ENCODE measurements at regions not wholly inside any gene's neighbourhood (a gene's known extent, or its start where the extent isn't known, plus 50 kb on each side); places are given as distances from the start of the nearest gene placed in this dataset.

- 40 to 86% (median 76%) methylated on average over 1 to 3 of the region's 3 CpGs; no CpG with 5 or more reads in 3 of the 10 experiments for WGBS, 10 experiments
- in situ Hi-C loops (cut with MboI; ENCODE audit: low pct_unique_long_range_greater_than_20kb in 2 of 9, low sequenced_read_pairs in 9 of 9, unreplicated experiment in 9 of 9), result no loop called here
- Histone ChIP-seq H3K4me1 (replicated peaks in 1 of 2) (no peaks in the 10 kb centered on the region), H3K4me3 (no peak overlapping the region), H3K27ac (no peak overlapping the region)
- no peak for ATAC-seq (replicated peaks in 6 of 8)
Observed at GRCh38 chr2:18907937-18908336, 318.6 kb upstream of the NT5C1B start.

- no peak overlapping the region for H3K27ac ChIP-seq
- no peak for ATAC-seq (replicated peaks in 6 of 8)
- no peaks in the 10 kb centered on the region for H3K4me1 ChIP-seq (replicated peaks in 1 of 2)
- 46 to 100% (median 64%) methylated on average over 1 to 2 of the region's 2 CpGs; no CpG with 5 or more reads in 2 of the 10 experiments for WGBS, 10 experiments
- in situ Hi-C loops (cut with MboI; ENCODE audit: low pct_unique_long_range_greater_than_20kb in 2 of 9, low sequenced_read_pairs in 9 of 9, unreplicated experiment in 9 of 9), result no loop called here
- no peak overlapping the region for H3K4me3 ChIP-seq
Observed at GRCh38 chr2:18907508-18907907, 318.1 kb upstream of the NT5C1B start.

DNA sequence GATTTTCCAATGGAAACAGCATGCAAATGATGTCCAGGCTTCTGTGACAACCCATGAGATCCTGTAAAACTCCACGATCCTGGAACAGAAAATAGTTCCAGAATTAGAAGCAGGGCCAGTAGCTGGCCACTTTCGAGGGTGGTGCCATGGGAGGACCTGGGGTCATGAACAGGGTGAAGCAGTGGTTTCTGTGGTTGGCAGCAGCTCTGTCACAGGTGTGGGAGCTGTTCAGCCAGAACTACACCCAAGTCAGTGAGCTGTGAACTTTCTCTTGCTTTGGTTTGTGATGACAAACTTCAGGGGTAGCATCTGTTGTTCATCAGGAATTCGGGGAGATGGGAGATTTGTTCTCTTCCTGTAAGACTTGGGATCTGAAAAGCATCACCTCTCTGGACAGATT lies 314.4 kb upstream of the NT5C1B start:
- no peak overlapping the region for H3K4me3 ChIP-seq
- in situ Hi-C loops (cut with MboI; ENCODE audit: low pct_unique_long_range_greater_than_20kb in 2 of 9, low sequenced_read_pairs in 9 of 9, unreplicated experiment in 9 of 9), result no loop called here
- 20 to 88% (median 50%) methylated on average over 1 to 3 of the region's 3 CpGs; no CpG with 5 or more reads in 3 of the 10 experiments for WGBS, 10 experiments
- H3K4me1 ChIP-seq (replicated peaks in 1 of 2), result no peaks in the 10 kb centered on the region
- ATAC-seq (replicated peaks in 6 of 8), result peak in 1 of 8 experiments; percentile 66
- H3K27ac ChIP-seq, result no peak overlapping the region

DNA sequence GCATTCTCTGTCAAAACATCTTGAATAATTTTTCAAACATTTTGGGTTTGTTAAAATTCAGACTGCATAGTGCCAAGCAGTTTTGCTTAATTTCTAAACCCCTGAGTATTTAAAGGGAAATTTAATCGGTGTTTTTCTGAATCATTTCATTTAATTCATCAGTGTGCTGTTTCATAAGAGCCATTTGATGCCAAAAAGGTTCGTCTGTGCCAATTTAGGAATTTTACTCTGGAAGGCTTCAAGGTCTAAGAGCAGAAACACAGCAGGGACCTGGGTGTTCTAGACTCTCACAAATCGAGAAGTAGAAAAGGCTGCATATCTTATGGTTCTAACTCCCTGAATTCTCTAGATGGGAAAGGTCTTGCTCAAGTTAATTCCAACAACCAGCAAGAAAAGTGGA lies 311.9 kb upstream of the NT5C1B start:
- no peak for ATAC-seq (replicated peaks in 6 of 8)
- in situ Hi-C loops (cut with MboI; ENCODE audit: low pct_unique_long_range_greater_than_20kb in 2 of 9, low sequenced_read_pairs in 9 of 9, unreplicated experiment in 9 of 9), result no loop called here
- 11 to 89% (median 62%) methylated on average over 1 to 3 of the region's 3 CpGs for WGBS, 10 experiments
- no peak overlapping the region for H3K27ac ChIP-seq
- H3K4me1 ChIP-seq (replicated peaks in 1 of 2), result no peaks in the 10 kb centered on the region
- H3K4me3 ChIP-seq, result no peak overlapping the region

- no peak for ATAC-seq (replicated peaks in 6 of 8)
- no peak overlapping the region for H3K27ac ChIP-seq
- in situ Hi-C loops (cut with MboI; ENCODE audit: low pct_unique_long_range_greater_than_20kb in 2 of 9, low sequenced_read_pairs in 9 of 9, unreplicated experiment in 9 of 9), result no loop called here
- no peaks in the 10 kb centered on the region for H3K4me1 ChIP-seq (replicated peaks in 1 of 2)
- no peak overlapping the region for H3K4me3 ChIP-seq
Observed at GRCh38 chr2:18900691-18901141, 311.3 kb upstream of the NT5C1B start.

- WGBS, 10 experiments, result 61 to 100% (median 80%) methylated on average over 1 to 3 of the region's 3 CpGs; no CpG with 5 or more reads in 6 of the 10 experiments
- ATAC-seq (replicated peaks in 6 of 8), result no peak
- no peak overlapping the region for H3K27ac ChIP-seq
- H3K4me1 ChIP-seq (replicated peaks in 1 of 2), result no peaks in the 10 kb centered on the region
- in situ Hi-C loops (cut with MboI; ENCODE audit: low pct_unique_long_range_greater_than_20kb in 2 of 9, low sequenced_read_pairs in 9 of 9, unreplicated experiment in 9 of 9), result loop anchor here in 1 of 9 experiments (25.0 kb wide), 1 partner anchor 463 kb away; the partner anchor contains the start of gene OSR1
- no peak overlapping the region for H3K4me3 ChIP-seq
Observed at GRCh38 chr2:18899725-18900124, 310.4 kb upstream of the NT5C1B start.

DNA sequence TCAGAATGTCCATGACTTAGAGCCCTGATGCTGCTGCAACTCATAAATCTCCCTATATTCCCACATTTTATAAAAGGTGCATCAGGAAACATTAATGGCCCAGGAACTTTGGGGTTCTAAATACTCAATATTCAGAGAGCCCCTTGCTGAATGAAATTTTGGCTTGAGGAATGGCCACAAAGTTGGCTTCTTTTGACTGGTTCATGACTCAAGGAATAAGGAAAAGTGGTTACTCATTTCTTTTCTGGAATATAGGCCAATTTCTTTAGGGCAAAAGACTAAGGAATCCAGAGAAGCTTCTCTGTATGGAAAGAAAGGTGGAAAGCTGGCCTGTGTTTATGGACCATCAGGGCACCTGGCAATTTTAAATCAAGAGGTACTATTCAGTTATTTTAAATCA lies 308.9 kb upstream of the NT5C1B start:
- in situ Hi-C loops (cut with MboI; ENCODE audit: low pct_unique_long_range_greater_than_20kb in 2 of 9, low sequenced_read_pairs in 9 of 9, unreplicated experiment in 9 of 9), result loop anchor here in 1 of 9 experiments (25.0 kb wide), 1 partner anchor 464 kb away; the partner anchor contains the start of gene OSR1
- no peaks in the 10 kb centered on the region for H3K4me1 ChIP-seq (replicated peaks in 1 of 2)
- H3K27ac ChIP-seq, result no peak overlapping the region
- no peak overlapping the region for H3K4me3 ChIP-seq
- ATAC-seq (replicated peaks in 6 of 8), result no peak

GRCh38 chr2:18896125-18896764 lies 306.9 kb upstream of the NT5C1B start:
- 0 to 88% (median 38%) methylated on average over 1 to 2 of the region's 2 CpGs; no CpG with 5 or more reads in 1 of the 10 experiments for WGBS, 10 experiments
- in situ Hi-C loops (cut with MboI; ENCODE audit: low pct_unique_long_range_greater_than_20kb in 2 of 9, low sequenced_read_pairs in 9 of 9, unreplicated experiment in 9 of 9), result loop anchor here in 1 of 9 experiments (25.0 kb wide), 1 partner anchor 466 kb away; the partner anchor contains the start of gene OSR1
- H3K27ac ChIP-seq, result no peak overlapping the region
- no peak overlapping the region for H3K4me3 ChIP-seq
- H3K4me1 ChIP-seq (replicated peaks in 1 of 2), result no peaks in the 10 kb centered on the region
- peak in 3 of 8 experiments; percentile 89 to 94 (median 93) for ATAC-seq (replicated peaks in 6 of 8)

DNA sequence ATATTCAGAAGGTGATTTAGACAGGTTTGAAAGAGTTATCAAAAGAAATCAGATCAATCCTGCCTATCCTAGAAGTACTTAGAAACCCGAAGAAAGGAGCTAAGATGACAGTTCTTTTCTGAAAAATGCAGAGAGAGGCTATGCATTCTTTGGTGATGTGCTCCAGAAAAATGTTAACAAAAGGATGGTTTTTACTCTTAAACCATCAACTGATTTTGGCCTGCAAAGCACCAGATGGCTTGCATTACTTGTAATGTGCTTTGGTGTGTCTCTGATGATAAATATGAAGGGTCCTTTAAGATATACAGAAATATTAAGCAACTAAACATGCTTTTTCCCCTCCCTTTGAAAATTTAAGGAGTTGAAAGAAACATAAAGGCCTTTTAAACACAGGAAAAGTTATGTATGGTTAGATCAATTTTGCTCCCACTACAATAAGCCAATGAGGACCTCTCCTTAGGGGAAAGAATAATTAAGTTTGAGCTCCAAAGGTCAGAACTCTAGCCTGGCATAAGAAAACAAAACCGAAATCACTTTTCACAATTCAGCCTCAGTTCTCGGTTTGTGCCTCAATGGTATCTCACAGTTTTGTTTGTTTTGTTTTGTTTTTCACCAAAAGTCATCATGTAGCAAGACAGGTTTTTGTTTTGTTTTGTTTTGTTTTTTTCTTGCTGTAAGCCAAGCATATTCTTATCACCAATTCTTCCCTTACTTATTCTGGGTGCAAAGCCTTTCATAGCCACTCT lies 302.4 kb upstream of the NT5C1B start:
- Histone ChIP-seq H3K4me3 (no peak overlapping the region), H3K4me1 (replicated peaks in 1 of 2) (no peaks in the 10 kb centered on the region), H3K27ac (no peak overlapping the region)
- 47 to 100% (median 87%) methylated on average over 1 to 3 of the region's 3 CpGs for WGBS, 10 experiments
- in situ Hi-C loops (cut with MboI; ENCODE audit: low pct_unique_long_range_greater_than_20kb in 2 of 9, low sequenced_read_pairs in 9 of 9, unreplicated experiment in 9 of 9), result loop anchor here in 1 of 9 experiments (25.0 kb wide), 1 partner anchor 471 kb away; the partner anchor contains the start of gene OSR1
- ATAC-seq (replicated peaks in 6 of 8), result no peak

- H3K27ac ChIP-seq, result no peak overlapping the region
- 0 to 85% (median 50%) methylated on average over 1 to 5 of the region's 5 CpGs; no CpG with 5 or more reads in 1 of the 10 experiments for whole genome bisulfite sequencing, 10 experiments
- peak in 1 of 8 experiments; percentile 38 for ATAC-seq (replicated peaks in 6 of 8)
- in situ Hi-C loops (cut with MboI; ENCODE audit: low pct_unique_long_range_greater_than_20kb in 2 of 9, low sequenced_read_pairs in 9 of 9, unreplicated experiment in 9 of 9), result loop anchor here in 1 of 9 experiments (25.0 kb wide), 1 partner anchor 473 kb away; the partner anchor contains the start of gene OSR1
- no peaks in the 10 kb centered on the region for H3K4me1 ChIP-seq (replicated peaks in 1 of 2)
- H3K4me3 ChIP-seq, result no peak overlapping the region
Observed at GRCh38 chr2:18889565-18890332, 300.4 kb upstream of the NT5C1B start.

DNA sequence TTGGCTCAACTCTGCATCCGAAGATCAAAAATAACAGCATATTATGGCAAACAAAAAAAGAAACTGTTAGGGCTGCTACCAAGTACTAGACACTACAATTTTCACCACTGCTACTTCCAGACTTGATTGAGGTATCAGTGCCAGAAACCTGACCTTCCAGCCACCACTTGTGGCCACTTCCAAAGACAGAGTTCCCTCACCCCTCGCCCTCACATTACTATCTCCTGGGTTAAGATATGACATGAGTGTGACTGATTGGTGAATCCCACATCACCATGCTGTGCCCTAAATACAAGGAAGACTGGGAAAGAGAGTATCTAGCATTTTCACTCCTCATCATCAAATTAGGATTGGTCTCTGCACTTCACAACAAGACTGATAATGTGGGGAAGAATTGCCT lies 296.1 kb upstream of the NT5C1B start:
- 63 to 100% (median 85%) methylated on average over 1 to 2 of the region's 2 CpGs; no CpG with 5 or more reads in 2 of the 10 experiments for WGBS, 10 experiments
- Histone ChIP-seq H3K4me1 (replicated peaks in 1 of 2) (no peaks in the 10 kb centered on the region), H3K27ac (no peak overlapping the region), H3K4me3 (no peak overlapping the region)
- in situ Hi-C loops (cut with MboI; ENCODE audit: low pct_unique_long_range_greater_than_20kb in 2 of 9, low sequenced_read_pairs in 9 of 9, unreplicated experiment in 9 of 9), result loop anchor here in 1 of 9 experiments (25.0 kb wide), 1 partner anchor 477 kb away; the partner anchor contains the start of gene OSR1
- no peak for ATAC-seq (replicated peaks in 6 of 8)

DNA sequence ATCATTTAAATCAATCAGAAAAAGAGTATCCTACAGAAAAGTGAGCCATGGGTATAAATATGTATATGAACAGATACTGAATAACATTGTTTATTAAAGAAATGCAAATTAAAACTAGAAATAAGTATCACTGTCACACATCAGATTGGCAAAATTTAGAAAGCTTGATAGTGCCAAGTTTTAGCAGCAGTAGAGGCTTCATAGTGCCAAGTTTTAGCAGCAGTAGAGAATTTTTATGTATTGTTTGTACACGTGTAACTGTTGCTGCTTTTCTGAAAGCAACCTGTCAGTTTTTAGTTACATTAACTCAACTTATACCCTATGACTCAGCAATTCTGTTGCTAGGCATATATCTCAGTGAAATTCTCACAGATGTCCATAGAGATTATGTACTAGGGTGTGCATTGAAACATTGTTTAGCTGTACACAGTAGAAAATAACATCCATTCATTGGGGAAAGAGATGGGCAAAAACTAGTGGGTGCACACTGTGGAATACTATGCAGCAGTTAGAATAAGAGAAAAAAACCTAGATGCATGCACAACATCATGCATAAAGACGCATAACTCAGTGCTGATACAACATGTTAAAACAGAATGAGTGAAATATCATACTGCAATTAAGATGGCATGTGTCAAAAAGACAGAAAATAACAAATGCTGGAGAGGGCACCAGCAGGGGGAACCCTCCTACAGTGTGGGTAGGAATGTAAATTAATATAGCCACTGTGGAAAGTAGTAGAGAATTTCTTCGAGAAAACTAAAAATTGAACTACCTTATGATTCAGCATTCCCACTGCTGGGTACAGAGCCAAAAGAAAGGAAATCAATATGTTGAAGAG lies 294.5 kb upstream of the NT5C1B start:
- no peak overlapping the region for H3K4me3 ChIP-seq
- no peak overlapping the region for H3K27ac ChIP-seq
- 42 to 90% (median 74%) methylated on average over 2 to 3 of the region's 3 CpGs for WGBS, 10 experiments
- in situ Hi-C loops (cut with MboI; ENCODE audit: low pct_unique_long_range_greater_than_20kb in 2 of 9, low sequenced_read_pairs in 9 of 9, unreplicated experiment in 9 of 9), result loop anchor here in 1 of 9 experiments (25.0 kb wide), 1 partner anchor 478 kb away; the partner anchor contains the start of gene OSR1
- peak in 4 of 8 experiments; percentile 15 to 53 (median 43) for ATAC-seq (replicated peaks in 6 of 8)
- no peaks in the 10 kb centered on the region for H3K4me1 ChIP-seq (replicated peaks in 1 of 2)

Data from motor neuron (in vitro differentiated cells).